ENCODE measurements at regions not wholly inside any gene's neighbourhood (a gene's known extent, or its start where the extent isn't known, plus 50 kb on each side); places are given as distances from the start of the nearest gene placed in this dataset.

- Mint-ChIP-seq H3K36me3 (ENCODE audit: low read depth) (peaks cover 12% of the 10 kb centered on the region), H3K4me3 (no peak overlapping the region), H3K4me1 (no peaks in the 10 kb centered on the region), H3K27ac (no peak overlapping the region), H3K9me3 (peaks cover 37% of the 10 kb centered on the region), H3K27me3 (ENCODE audit: insufficient read depth) (no peaks in the 10 kb centered on the region)
- no peak for TF ChIP-seq CTCF (conservative IDR thresholded peaks at IDR 0.05)
- Histone ChIP-seq H3K4me1 (ENCODE audit: control insufficient read depth, insufficient read depth, low read length) (no peaks in the 10 kb centered on the region), H3K36me3 (ENCODE audit: control insufficient read depth, insufficient read depth, low read length) (no peaks in the 10 kb centered on the region), H3K27ac (ENCODE audit: low read depth, low read length) (no peak overlapping the region), H3K4me3 (ENCODE audit: low read length) (no peak overlapping the region), H3K9me3 (ENCODE audit: control insufficient read depth, low read length) (peaks cover 38% of the 10 kb centered on the region), H3K9ac (ENCODE audit: extremely low read depth, low read length, poor library complexity, severe bottlenecking) (no peak overlapping the region), H3K27me3 (ENCODE audit: control insufficient read depth, insufficient read depth, low read length, poor library complexity, severe bottlenecking) (no peaks in the 10 kb centered on the region)
- WGBS, 2 experiments (ENCODE audit: insufficient coverage in 1 of 2, insufficient read length in 1 of 2) = 92% methylated on average over 1 of the region's 1 CpG; no CpG with 5 or more reads in 1 of the 2 experiments
- no peak for DNase-seq
Measured at GRCh38 chr5:126074538-126074937, 348.7 kb upstream of the GRAMD2B start.

- no peaks in the 10 kb centered on the region for H3K27me3 ChIP-seq (ENCODE audit: control insufficient read depth, insufficient read depth, low read length, poor library complexity, severe bottlenecking)
- Mint-ChIP-seq H3K36me3 (ENCODE audit: low read depth) (no peaks in the 10 kb centered on the region), H3K9me3 (peaks cover 33% of the 10 kb centered on the region), H3K27ac (no peak overlapping the region), H3K27me3 (ENCODE audit: insufficient read depth) (no peaks in the 10 kb centered on the region), H3K4me3 (no peak overlapping the region), H3K4me1 (no peaks in the 10 kb centered on the region)
- no peak overlapping the region for H3K27ac ChIP-seq (ENCODE audit: low read depth, low read length)
- H3K4me3 ChIP-seq (ENCODE audit: low read length) = no peak overlapping the region
- H3K4me1 ChIP-seq (ENCODE audit: control insufficient read depth, insufficient read depth, low read length) = no peaks in the 10 kb centered on the region
- peaks cover 40% of the 10 kb centered on the region for H3K9me3 ChIP-seq (ENCODE audit: control insufficient read depth, low read length)
- TF ChIP-seq CTCF (conservative IDR thresholded peaks at IDR 0.05) = no peak
- H3K9ac ChIP-seq (ENCODE audit: extremely low read depth, low read length, poor library complexity, severe bottlenecking) = no peak overlapping the region
- 56 to 83% methylated on average over 1 to 3 of the region's 3 CpGs for WGBS, 2 experiments (ENCODE audit: insufficient coverage in 1 of 2, insufficient read length in 1 of 2)
- no peaks in the 10 kb centered on the region for H3K36me3 ChIP-seq (ENCODE audit: control insufficient read depth, insufficient read depth, low read length)
- DNase-seq = no peak
Measured at GRCh38 chr5:126079266-126079665, 343.9 kb upstream of the GRAMD2B start.

GRCh38 chr5:126081209-126081608 lies 342.0 kb upstream of the GRAMD2B start:
- Mint-ChIP-seq H3K27ac (no peak overlapping the region), H3K4me3 (no peak overlapping the region), H3K27me3 (ENCODE audit: insufficient read depth) (no peaks in the 10 kb centered on the region), H3K4me1 (no peaks in the 10 kb centered on the region), H3K36me3 (ENCODE audit: low read depth) (peaks cover 3% of the 10 kb centered on the region), H3K9me3 (peaks cover 44% of the 10 kb centered on the region)
- H3K36me3 ChIP-seq (ENCODE audit: control insufficient read depth, insufficient read depth, low read length) = no peaks in the 10 kb centered on the region
- H3K9ac ChIP-seq (ENCODE audit: extremely low read depth, low read length, poor library complexity, severe bottlenecking) = no peak overlapping the region
- H3K27me3 ChIP-seq (ENCODE audit: control insufficient read depth, insufficient read depth, low read length, poor library complexity, severe bottlenecking) = no peaks in the 10 kb centered on the region
- 100% methylated on average over 1 to 2 of the region's 2 CpGs for WGBS, 2 experiments (ENCODE audit: insufficient coverage in 1 of 2, insufficient read length in 1 of 2)
- TF ChIP-seq CTCF (conservative IDR thresholded peaks at IDR 0.05) = no peak
- no peak overlapping the region for H3K4me3 ChIP-seq (ENCODE audit: low read length)
- no peak for DNase-seq
- no peak overlapping the region for H3K27ac ChIP-seq (ENCODE audit: low read depth, low read length)
- H3K9me3 ChIP-seq (ENCODE audit: control insufficient read depth, low read length) = peaks cover 46% of the 10 kb centered on the region
- H3K4me1 ChIP-seq (ENCODE audit: control insufficient read depth, insufficient read depth, low read length) = no peaks in the 10 kb centered on the region
